GM13976 (cell line): ENCODE measurements at regions not wholly inside any gene's neighbourhood (a gene's known extent, or its start where the extent isn't known, plus 50 kb on each side); places are given as distances from the start of the nearest gene placed in this dataset.
"Not testable (repeated sequence)": the region's sequence is repeated elsewhere in the genome, so short reads cannot be mapped to it uniquely, and the experiment has no call there.

Experiments used
- DNase-seq: peaks from one replicate; pipeline ENCODE4 v3.0.0; 2012; ENCODE audit warnings: low spot score
- in situ Hi-C: fragments of 300-500 bp; cut with MboI; formaldehyde crosslinking; loops from one replicate; pipeline ENCODE4 v1.12.0; 2022; ENCODE audit warnings: low sequenced_read_pairs, mixed read lengths, inconsistent platforms; ENCODE audit not compliant: unreplicated experiment
- TF ChIP-seq, protein P1 (sequence below): IDR thresholded peaks from 2 replicates; pipeline ENCODE4 v1.5.1; 2012; ENCODE audit warnings: borderline replicate concordance, mild to moderate bottlenecking; ENCODE audit not compliant: insufficient read depth; ENCODE audit errors: extremely low read depth, missing control alignments, control extremely low read depth

DNA sequence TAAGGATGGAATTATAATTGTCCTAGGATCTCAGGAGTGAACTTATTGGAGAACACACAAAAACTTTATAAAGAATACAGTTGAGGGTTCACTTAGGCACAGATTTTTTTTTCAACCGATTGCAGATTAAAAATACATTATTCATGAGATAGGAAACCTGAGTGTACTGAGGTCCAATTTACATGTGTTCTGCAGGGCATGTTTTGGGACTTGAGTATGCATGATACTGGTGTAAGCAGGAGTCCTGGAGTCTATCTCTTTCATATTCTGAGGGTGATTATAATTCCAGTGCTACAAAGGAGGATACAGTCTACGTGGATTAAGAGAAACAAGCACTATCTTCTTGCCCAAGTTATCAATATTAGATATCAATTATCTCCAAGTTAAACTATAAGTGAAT is 139.3 kb upstream of the HSFY2 start:
- DNase-seq: no peak
- TF ChIP-seq, protein P1, sequence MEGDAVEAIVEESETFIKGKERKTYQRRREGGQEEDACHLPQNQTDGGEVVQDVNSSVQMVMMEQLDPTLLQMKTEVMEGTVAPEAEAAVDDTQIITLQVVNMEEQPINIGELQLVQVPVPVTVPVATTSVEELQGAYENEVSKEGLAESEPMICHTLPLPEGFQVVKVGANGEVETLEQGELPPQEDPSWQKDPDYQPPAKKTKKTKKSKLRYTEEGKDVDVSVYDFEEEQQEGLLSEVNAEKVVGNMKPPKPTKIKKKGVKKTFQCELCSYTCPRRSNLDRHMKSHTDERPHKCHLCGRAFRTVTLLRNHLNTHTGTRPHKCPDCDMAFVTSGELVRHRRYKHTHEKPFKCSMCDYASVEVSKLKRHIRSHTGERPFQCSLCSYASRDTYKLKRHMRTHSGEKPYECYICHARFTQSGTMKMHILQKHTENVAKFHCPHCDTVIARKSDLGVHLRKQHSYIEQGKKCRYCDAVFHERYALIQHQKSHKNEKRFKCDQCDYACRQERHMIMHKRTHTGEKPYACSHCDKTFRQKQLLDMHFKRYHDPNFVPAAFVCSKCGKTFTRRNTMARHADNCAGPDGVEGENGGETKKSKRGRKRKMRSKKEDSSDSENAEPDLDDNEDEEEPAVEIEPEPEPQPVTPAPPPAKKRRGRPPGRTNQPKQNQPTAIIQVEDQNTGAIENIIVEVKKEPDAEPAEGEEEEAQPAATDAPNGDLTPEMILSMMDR: no peak
- in situ Hi-C loops: no loop called here

DNA sequence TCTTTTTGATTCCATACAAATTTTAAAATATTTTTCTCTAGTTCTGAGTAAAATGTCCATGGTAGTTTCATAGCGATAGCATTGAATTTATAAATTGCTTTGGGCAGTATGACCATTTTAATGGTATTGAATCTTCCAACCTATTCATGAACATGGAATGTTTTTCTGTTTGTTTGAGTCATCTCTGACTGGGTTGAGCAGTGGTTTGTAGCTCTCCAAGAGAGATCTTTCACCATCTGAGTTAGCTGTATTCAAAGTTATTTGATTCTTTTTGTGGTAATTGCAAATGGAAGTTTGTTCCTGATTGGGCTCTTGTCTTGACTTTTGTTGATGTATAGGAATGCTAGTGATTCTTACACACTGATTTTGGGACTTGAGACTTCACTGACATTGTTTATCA is 136.3 kb upstream of the HSFY2 start:
- in situ Hi-C loops: no loop called here
- TF ChIP-seq, protein P1: no peak

DNA sequence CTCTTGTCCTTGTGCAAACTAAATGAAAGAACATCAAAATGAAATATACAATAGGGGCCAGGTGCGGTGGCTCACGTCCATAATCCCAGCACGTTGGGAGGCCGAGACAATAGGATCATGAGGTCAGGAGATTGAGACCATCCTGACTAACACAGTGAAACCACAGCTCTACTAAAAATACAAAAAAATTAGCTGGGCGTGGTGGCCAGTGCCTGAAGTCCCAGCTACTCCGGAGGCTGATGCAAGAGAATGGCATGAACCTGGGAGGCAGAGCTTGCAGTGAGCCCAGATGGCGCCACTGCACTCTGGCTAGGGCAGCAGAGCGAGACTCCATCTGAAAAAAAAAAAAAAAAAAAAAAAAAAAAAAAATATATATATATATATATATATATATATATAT is 132.7 kb upstream of the HSFY2 start:
- DNase-seq, in situ Hi-C loops: not testable (repeated sequence)

More for the DNA sequence above, 136.3 kb upstream of the HSFY2 start:
- DNase-seq: no peak

DNA sequence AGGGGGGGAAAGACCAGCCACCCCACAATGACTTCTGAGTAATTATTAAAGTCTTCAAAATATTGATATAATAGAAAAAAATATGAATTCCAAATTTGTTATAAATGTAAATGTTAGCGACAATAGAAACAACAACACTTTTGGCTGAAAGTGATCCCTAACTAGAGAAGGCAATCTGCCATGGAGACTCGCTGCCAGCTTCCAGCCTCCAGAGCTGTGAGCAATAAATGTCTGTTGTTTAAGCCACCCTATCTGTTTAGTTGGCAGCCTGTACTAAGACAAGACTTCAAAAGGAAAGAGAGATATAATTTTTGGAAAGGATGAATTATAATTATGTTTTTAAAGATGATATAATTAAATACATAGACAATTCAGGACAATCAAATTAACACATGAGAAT is 130.8 kb upstream of the HSFY2 start:
- DNase-seq: no peak
- in situ Hi-C loops: no loop called here
- TF ChIP-seq, protein P1: no peak

DNA sequence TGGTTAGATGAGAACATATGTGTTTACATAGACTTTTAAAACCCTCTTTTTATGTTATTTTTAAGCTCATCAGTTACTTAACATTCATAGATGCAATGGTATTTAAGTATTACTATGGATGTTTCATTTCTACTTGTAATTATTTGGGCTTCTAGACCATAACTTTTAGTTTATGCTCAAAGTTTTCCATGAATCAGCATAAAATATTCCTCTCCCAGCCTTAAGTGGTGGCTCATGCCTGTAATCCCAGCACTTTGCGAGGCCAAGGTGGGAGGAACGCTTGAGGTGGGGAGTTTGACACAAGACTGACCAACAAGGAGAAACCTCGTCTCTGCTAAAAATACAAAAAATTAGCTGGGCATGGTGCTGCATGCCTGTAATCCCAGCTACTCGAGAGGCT is 118.5 kb upstream of the HSFY2 start:
- in situ Hi-C loops: no loop called here
- no peak for DNase-seq
- TF ChIP-seq, protein P1: no peak

DNA sequence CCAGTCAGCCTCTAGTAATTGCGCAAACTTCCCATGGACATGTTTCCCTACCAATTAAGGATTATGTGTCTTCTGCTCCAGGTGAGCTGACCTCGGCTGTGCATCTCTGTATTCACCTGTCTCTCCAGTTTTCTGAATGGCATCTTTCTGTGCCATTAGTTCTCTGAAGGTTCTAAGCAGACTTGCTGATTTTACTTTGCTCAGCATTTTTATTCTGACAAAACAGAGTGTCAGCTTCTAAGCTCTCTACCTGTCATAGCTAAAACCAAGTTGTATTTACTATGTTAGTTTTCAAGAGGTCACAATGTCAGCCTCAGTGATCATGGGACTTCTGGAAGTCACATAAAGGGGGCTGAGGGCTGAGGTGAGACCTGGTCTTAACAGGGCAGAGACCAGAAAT is 116.0 kb upstream of the HSFY2 start:
- in situ Hi-C loops: no loop called here
- DNase-seq: no peak
- TF ChIP-seq, protein P1: no peak

DNA sequence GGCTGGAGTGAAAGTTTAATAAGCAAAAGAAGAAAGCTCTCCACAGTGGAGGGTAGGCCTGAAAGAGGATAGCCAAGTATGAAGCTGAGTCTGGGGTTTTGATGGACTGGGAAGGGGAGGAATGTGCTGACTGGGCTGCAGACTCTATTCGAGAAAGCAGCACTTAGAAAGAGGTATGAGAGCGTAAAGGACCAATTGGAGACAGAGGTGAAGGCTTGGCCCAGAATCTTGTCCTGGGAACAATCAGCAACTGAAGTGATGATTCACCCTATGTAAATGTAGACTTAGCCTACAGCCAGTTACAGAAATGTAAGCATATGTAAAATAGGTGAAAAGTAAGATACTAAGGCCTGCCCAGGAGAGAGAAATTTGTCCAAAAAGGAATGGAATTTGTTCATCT is 111.2 kb upstream of the HSFY2 start:
- DNase-seq: no peak
- in situ Hi-C loops: no loop called here
- TF ChIP-seq, protein P1: no peak

DNA sequence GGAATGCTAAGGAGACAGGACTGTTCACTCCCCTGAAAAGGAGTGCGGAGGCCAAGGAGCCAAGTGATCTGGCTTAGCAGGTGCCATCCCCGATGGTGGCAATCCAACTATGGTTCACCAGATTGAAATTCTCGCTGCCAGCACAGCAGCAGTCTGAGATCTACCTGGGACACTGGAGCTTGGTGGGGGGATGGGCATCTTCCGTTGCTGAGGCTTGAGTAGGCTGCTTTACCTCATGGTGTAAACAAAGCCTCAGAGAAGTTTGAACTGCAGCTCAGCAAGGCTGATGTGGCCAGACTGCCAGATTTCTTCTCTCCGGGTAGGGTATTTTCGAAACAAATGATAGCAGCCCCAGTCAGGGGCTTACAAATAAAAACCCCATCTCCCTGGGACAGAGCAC is 95.6 kb upstream of the HSFY2 start:
- DNase-seq, in situ Hi-C loops: not testable (repeated sequence)

DNA sequence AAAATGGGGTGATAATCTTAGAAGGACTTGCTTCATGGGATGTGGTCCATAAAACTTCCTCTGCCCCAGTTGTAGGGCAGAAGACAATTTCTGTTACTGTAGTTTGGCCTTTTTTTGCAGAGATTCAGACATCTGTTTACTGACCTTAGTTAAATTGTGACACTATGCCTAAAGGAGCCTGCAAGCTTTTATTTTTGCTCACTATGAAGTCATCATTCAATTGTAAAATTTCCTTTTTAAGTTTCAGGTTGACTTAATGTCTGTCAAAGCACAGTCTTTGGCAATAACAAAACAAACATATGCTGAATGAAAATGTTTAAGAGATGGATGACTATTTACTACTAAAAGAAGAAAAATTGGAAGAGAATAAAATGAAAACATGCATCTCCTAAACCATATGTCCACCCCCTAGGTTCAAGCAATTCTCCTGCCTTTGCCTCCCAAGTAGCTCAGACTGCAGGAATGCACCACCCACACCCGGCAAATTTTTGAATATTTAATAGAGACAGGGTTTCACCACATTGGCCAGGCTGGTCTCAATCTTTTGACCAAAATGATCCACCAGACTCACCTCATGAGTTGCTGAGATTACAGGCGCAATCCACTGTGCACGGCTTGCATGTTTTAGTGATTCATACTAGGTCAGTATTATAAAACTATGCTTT is 93.5 kb upstream of the HSFY2 start:
- in situ Hi-C loops, DNase-seq: not testable (repeated sequence)

DNA sequence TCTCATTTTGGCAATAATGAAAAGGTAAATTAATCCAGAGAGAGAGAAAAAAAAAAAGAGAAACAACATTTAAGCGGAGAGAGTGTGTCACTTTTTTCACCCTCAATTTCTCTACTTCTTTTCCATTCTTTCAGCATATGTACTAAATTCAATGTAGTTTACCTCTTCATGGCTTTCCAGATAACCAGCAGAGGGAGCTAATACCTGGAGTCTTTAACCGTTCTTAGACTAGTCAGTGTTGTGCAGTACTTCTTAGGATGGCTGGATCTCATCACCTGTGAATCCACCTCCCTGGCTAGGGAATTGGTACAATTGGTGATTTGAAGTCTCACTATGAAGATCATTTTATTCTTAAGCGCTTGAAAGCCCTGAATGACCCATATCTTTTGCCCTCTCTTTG is 87.3 kb upstream of the HSFY2 start:
- DNase-seq, in situ Hi-C loops: not testable (repeated sequence)

DNA sequence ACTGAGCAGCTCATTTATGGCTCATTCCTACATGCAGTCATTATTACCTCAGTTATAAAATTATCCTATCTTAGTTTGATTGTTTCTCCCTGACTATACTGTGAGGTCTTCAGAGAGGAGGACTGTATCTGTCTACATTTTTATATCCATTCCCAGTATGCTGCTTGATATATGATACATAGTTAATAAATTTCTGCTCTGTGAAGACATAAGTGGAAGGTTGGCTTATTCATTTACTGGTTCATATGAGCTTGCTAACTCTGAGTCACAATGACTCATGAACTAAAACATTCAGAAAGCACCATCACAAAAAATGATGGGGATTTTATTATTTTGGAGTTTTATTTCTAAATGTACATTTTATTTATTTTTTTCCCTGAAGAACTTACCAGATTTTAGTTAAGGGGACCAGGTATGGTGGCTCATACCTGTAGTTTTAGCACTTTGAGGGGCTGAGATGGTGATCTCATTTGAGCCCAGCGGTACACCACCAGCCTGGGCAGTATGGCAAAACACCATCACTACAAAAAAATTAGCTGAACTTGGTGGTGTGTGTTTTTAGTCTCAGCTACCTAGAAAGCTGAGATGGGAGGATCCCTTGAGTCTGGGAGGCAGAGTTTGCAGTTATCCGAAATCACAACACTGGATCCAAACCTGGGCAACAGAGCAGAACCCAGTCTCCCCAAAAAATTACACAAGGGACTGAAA is 85.1 kb upstream of the HSFY2 start:
- in situ Hi-C loops: not testable (repeated sequence)

More for the DNA sequence above, 85.1 kb upstream of the HSFY2 start:
- not testable (repeated sequence) for DNase-seq
